ENCODE measurements at regions not wholly inside any gene's neighbourhood (a gene's known extent, or its start where the extent isn't known, plus 50 kb on each side); places are given as distances from the start of the nearest gene placed in this dataset.

- TF ChIP-seq CTCF (IDR thresholded peaks at IDR 0.05; ENCODE audit: borderline replicate concordance, insufficient read depth, low read depth, low read length): peak; percentile 52; the same call in 1 of the 2 replicates
- H3K4me3 ChIP-seq (ENCODE audit: low read depth, low read length): no peak overlapping the region
Measured at GRCh38 chr1:233518344-233518743, 95.6 kb upstream of the KCNK1 start.

DNA sequence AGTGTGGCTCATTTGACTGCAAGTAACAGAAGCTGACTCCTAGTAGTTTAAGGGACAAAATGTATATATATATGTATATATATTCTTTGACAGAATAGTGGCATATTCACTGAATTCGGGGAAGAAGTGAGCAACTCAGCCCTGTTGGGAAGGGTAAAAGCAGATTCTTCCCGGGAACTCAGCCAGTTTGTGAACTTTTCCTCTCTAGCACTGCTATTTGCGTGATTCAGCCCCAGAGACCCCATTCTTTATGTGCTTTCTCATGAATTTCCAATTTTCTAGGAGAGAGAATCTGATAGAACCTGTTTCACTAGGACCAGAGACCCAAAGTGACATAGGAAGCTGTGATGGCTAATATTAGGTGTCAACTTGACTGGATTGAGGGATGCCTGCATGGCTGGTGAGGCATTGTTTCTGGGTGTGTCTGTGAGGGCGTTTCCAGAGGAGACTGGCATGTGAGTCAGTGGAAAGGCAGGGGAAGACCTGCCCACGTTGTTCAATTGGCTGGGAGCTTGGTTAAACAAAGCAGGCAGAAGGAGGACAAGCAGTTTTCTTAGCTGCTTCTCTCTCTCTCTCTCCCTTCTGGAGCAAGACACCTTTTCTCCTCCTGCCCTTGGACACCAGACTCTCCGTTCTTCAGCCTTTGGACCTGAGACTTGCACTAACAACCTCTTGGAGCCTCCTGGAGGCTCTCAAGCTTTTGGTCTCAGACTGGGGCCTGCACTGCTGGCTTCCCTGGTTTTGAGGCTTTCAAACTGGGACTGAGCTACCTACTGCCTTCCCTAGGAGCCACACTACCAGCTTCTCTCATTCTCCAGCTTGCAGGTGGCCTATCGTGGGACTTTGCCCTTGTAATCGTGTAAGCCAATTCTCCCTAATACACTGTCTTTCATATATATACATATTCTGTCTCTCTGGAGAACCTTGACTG, 93.4 kb upstream of the KCNK1 start:
- H3K4me3 ChIP-seq (ENCODE audit: low read depth, low read length): no peak overlapping the region
- no peak for TF ChIP-seq CTCF (IDR thresholded peaks at IDR 0.05; ENCODE audit: borderline replicate concordance, insufficient read depth, low read depth, low read length)

DNA sequence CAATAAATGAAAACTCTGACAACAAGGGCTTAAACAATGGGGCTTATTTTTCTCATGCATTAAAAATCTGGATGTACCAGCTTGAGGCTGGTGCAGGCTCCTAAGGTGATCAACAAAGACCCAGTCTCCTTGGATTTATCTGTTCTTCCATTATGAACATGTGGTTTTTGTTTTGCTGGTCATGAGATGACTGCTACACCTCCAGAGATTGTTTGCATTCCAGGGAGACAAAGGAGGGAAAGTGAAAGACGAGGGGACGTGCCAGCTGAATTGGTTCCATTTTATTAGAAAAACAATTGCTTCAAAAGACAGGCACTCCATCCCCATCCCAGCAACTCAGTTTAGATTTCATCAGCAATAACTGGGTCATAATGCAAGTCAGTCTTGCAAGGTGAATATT, 90.9 kb upstream of the KCNK1 start:
- TF ChIP-seq CTCF (IDR thresholded peaks at IDR 0.05; ENCODE audit: borderline replicate concordance, insufficient read depth, low read depth, low read length): no peak
- H3K4me3 ChIP-seq (ENCODE audit: low read depth, low read length): no peak overlapping the region

GRCh38 chr1:233527818-233528217, 86.1 kb upstream of the KCNK1 start:
- H3K4me3 ChIP-seq (ENCODE audit: low read depth, low read length): no peak overlapping the region
- TF ChIP-seq CTCF (IDR thresholded peaks at IDR 0.05; ENCODE audit: borderline replicate concordance, insufficient read depth, low read depth, low read length): no peak

- no peak for TF ChIP-seq CTCF (IDR thresholded peaks at IDR 0.05; ENCODE audit: borderline replicate concordance, insufficient read depth, low read depth, low read length)
- H3K4me3 ChIP-seq (ENCODE audit: low read depth, low read length): no peak overlapping the region
Measured at GRCh38 chr1:233530665-233531386, 83.1 kb upstream of the KCNK1 start.

- no peak overlapping the region for H3K4me3 ChIP-seq (ENCODE audit: low read depth, low read length)
- no peak for TF ChIP-seq CTCF (IDR thresholded peaks at IDR 0.05; ENCODE audit: borderline replicate concordance, insufficient read depth, low read depth, low read length)
Measured at GRCh38 chr1:233540816-233541215, 73.1 kb upstream of the KCNK1 start.
